Peyer's patch (tissue), 4 donors: ENCODE measurements at regions not wholly inside any gene's neighbourhood (a gene's known extent, or its start where the extent isn't known, plus 50 kb on each side); places are given as distances from the start of the nearest gene placed in this dataset.

ENCODE experiments used
- POLR2A ChIP-seq, 2 donors: fragments of 450-650 bp; IDR thresholded peaks; one replicate each; pipeline ENCODE4 v1.5.1; 2017; ENCODE audit warnings: antibody characterized with exemption in 2 of 2, mild to moderate bottlenecking in 2 of 2, moderate library complexity in 2 of 2
- TF ChIP-seq, protein P1 (sequence below), 6 experiments: fragments of 450-650 bp in 4 of 6; fragments of 200-600 bp in 2 of 6; sonication (generic) in 1 of 6; IDR thresholded peaks; one replicate each; pipeline ENCODE4 v1.5.1; 2017 to 2019; ENCODE audit warnings: antibody characterized with exemption in 6 of 6, mild to moderate bottlenecking in 3 of 6, moderate library complexity in 1 of 6

DNA sequence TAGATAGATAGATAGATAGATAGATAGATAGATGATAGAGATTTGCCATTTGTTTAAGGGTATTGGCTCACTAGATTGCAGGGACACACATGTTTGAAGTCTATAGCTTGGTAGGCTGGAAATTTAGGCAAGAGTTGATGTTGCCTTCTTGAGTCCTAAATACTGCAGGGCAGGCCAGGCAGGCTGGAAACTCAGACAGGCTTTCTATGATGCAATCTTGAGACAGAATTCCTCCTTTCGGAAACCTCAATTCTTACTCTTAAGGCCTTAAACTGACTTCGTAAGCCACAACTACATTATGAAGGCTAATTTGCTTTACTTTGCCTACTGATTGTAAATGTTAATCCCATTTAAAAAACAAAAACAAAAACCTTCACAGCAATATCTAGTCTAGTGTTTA lies 322.9 kb upstream of the AKR1E2 start:
- TF ChIP-seq, protein P1, sequence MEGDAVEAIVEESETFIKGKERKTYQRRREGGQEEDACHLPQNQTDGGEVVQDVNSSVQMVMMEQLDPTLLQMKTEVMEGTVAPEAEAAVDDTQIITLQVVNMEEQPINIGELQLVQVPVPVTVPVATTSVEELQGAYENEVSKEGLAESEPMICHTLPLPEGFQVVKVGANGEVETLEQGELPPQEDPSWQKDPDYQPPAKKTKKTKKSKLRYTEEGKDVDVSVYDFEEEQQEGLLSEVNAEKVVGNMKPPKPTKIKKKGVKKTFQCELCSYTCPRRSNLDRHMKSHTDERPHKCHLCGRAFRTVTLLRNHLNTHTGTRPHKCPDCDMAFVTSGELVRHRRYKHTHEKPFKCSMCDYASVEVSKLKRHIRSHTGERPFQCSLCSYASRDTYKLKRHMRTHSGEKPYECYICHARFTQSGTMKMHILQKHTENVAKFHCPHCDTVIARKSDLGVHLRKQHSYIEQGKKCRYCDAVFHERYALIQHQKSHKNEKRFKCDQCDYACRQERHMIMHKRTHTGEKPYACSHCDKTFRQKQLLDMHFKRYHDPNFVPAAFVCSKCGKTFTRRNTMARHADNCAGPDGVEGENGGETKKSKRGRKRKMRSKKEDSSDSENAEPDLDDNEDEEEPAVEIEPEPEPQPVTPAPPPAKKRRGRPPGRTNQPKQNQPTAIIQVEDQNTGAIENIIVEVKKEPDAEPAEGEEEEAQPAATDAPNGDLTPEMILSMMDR (IDR thresholded peaks at IDR 0.05), result no peak
- TF ChIP-seq POLR2A (IDR thresholded peaks at IDR 0.05), result no peak
